Lung (tissue), 11 donors: ENCODE measurements at regions not wholly inside any gene's neighbourhood (a gene's known extent, or its start where the extent isn't known, plus 50 kb on each side); places are given as distances from the start of the nearest gene placed in this dataset.

Source experiments
- ATAC-seq: fragments of 200-7000 bp; cut with Tn5 transposase; one replicate; pipeline ENCODE4 v1.9.1; 2020; ENCODE audit warnings: moderate number of reproducible peaks; ENCODE audit not compliant: insufficient read depth, low FRiP score
- DNase-seq, 3 donors: peaks; one replicate each; pipeline ENCODE4 v3.0.0-alpha.2; 2013 to 2017
- H3K27ac ChIP-seq, 2 donors: one replicate each; pipeline ENCODE4 v1.5.1; 2013; ENCODE audit warnings: mild to moderate bottlenecking in 2 of 2, moderate library complexity in 2 of 2, control low read depth in 1 of 2, inconsistent platforms in 1 of 2, low read depth in 1 of 2, low read length in 1 of 2
- H3K27me3 ChIP-seq, 3 donors: one replicate each; pipeline ENCODE4 v1.5.1; 2013; ENCODE audit warnings: low read length in 2 of 3; ENCODE audit not compliant: control insufficient read depth in 3 of 3, insufficient read depth in 3 of 3
- H3K36me3 ChIP-seq, 4 donors: one replicate each; pipeline ENCODE4 v1.5.1; 2013; ENCODE audit warnings: low read length in 4 of 4, mild to moderate bottlenecking in 1 of 4, moderate library complexity in 1 of 4; ENCODE audit not compliant: control insufficient read depth in 4 of 4, insufficient read depth in 4 of 4
- H3K4me1 ChIP-seq, 5 donors: one replicate each; pipeline ENCODE4 v1.5.1; 2013; ENCODE audit warnings: low read length in 5 of 5, mild to moderate bottlenecking in 2 of 5, moderate library complexity in 1 of 5; ENCODE audit not compliant: control insufficient read depth in 5 of 5, insufficient read depth in 5 of 5
- H3K4me3 ChIP-seq: one replicate; pipeline ENCODE4 v1.5.1; 2013; ENCODE audit warnings: mild to moderate bottlenecking, control low read depth, moderate library complexity
- H3K9ac ChIP-seq, 2 donors: one replicate each; pipeline ENCODE4 v1.5.1; 2013; ENCODE audit warnings: low read length in 2 of 2, control low read depth in 1 of 2; ENCODE audit not compliant: insufficient read depth in 1 of 2
- H3K9me3 ChIP-seq, 4 donors: one replicate each; pipeline ENCODE4 v1.5.1; 2013; ENCODE audit warnings: low read length in 3 of 4, mild to moderate bottlenecking in 1 of 4, moderate library complexity in 1 of 4; ENCODE audit not compliant: control insufficient read depth in 4 of 4, insufficient read depth in 3 of 4
- CTCF ChIP-seq: IDR thresholded peaks from 2 replicates; pipeline ENCODE4 v1.5.1; 2012; ENCODE audit warnings: mild to moderate bottlenecking; ENCODE audit errors: control extremely low read depth, extremely low read depth
- WGBS, 2 donors: extraction: QIAGEN DNeasy Blood & Tissue Kit; methylation state at CpG; one replicate each; pipeline ENCODE4 v1.1.7; 2013; 5-methylcytosine and 5-hydroxymethylcytosine counted together
- donor health status: control.
- donor health status: control.
- donor health status: Bipolar disorder and iron deficiency.
- donor health status: healthy.
- donor health status: DM: yes; HTN: yes; CAD: no.

GRCh38 chr13:26471807-26472206 is 85.7 kb upstream of the WASF3 start:
- no peak for TF ChIP-seq CTCF
- WGBS, 2 donors = 88 to 91% methylated on average over 8 of the region's 8 CpGs
- DNase-seq (no peak), ATAC-seq (no peak)
- H3K4me3 ChIP-seq = no peak overlapping the region
- no peak overlapping the region for H3K9ac ChIP-seq
- no peaks in the 10 kb centered on the region for H3K27me3 ChIP-seq
- H3K27ac ChIP-seq = no peak overlapping the region
- H3K9me3 ChIP-seq = no peaks in the 10 kb centered on the region
- H3K36me3 ChIP-seq = no peaks in the 10 kb centered on the region
- H3K4me1 ChIP-seq = peaks cover 0 to 9% (median 0%) of the 10 kb centered on the region in 5 donors

- no peak overlapping the region for H3K27ac ChIP-seq
- H3K9me3 ChIP-seq = no peaks in the 10 kb centered on the region
- no peak for TF ChIP-seq CTCF
- H3K9ac ChIP-seq = no peak overlapping the region
- ATAC-seq (no peak), DNase-seq (no peak)
- H3K36me3 ChIP-seq = no peaks in the 10 kb centered on the region
- WGBS, 2 donors = 66 to 82% methylated on average over 5 of the region's 5 CpGs
- no peaks in the 10 kb centered on the region for H3K27me3 ChIP-seq
- H3K4me1 ChIP-seq = peaks cover 0 to 10% (median 0%) of the 10 kb centered on the region in 5 donors
- no peak overlapping the region for H3K4me3 ChIP-seq
Observed at GRCh38 chr13:26473571-26474230, 83.8 kb upstream of the WASF3 start.

GRCh38 chr13:26474286-26474685 is 83.2 kb upstream of the WASF3 start:
- 84 to 88% methylated on average over 11 of the region's 11 CpGs for WGBS, 2 donors
- Histone ChIP-seq H3K9me3 (no peaks in the 10 kb centered on the region), H3K9ac (no peak overlapping the region), H3K27me3 (no peaks in the 10 kb centered on the region), H3K36me3 (no peaks in the 10 kb centered on the region), H3K4me1 (peaks cover 0 to 10% (median 0%) of the 10 kb centered on the region in 5 donors), H3K4me3 (no peak overlapping the region), H3K27ac (no peak overlapping the region)
- ATAC-seq (no peak), DNase-seq (no peak)
- TF ChIP-seq CTCF = no peak
